KBM-7 (cell line): ENCODE measurements at regions not wholly inside any gene's neighbourhood (a gene's known extent, or its start where the extent isn't known, plus 50 kb on each side); places are given as distances from the start of the nearest gene placed in this dataset.

Experiments used
- DNase-seq: peaks from one replicate; pipeline ENCODE4 v3.0.0-alpha.2; 2015
- in situ Hi-C: fragments of 300-500 bp; cut with MboI; formaldehyde crosslinking; loops from 2 replicates; pipeline ENCODE4 v1.14.3; 2020; ENCODE audit warnings: low sequenced_read_pairs, low pct_unique_long_range_greater_than_20kb, mixed read lengths

- in situ Hi-C loops, result no loop called here
- no peak for DNase-seq
Observed at GRCh38 chr2:94939349-94939748, 68.1 kb downstream of the TEKT4 start.

GRCh38 chr2:94947097-94948016 is 76.1 kb downstream of the TEKT4 start:
- in situ Hi-C loops, result no loop called here
- DNase-seq, result no peak

GRCh38 chr2:94955702-94956101 is 69.8 kb upstream of the MAL start:
- in situ Hi-C loops, result no loop called here
- DNase-seq, result no peak

- in situ Hi-C loops, result no loop called here
- DNase-seq, result peak; percentile 23
Observed at GRCh38 chr2:94956797-94957391, 68.6 kb upstream of the MAL start.

- in situ Hi-C loops, result no loop called here
- no peak for DNase-seq
Observed at GRCh38 chr2:94958245-94958644, 67.3 kb upstream of the MAL start.

GRCh38 chr2:94960266-94960665 is 65.2 kb upstream of the MAL start:
- in situ Hi-C loops, result no loop called here

GRCh38 chr2:94960751-94961150 is 64.8 kb upstream of the MAL start:
- no peak for DNase-seq
- in situ Hi-C loops, result no loop called here

More at GRCh38 chr2:94960266-94960665, 65.2 kb upstream of the MAL start:
- DNase-seq, result no peak

GRCh38 chr2:94964193-94964592 is 61.3 kb upstream of the MAL start:
- no peak for DNase-seq
- in situ Hi-C loops, result no loop called here

DNA sequence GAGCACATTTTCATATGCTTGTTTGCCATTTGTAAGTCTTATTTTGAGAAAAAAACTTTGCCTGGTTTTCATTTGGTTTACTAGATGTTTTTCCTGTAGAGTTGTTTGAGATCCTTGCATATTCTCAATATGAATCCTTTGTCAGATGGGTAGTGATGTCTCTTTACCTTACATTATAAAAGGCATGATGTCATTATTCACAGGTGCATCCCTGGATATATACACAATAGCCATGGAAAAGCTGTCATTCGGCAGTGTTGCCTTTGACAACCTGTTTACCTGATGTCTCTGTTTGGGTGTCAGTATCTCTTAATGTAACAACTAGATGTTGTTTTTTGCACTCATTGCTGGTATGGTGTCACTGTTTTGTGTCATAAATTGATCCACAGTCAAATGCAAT is 58.8 kb upstream of the MAL start:
- no peak for DNase-seq
- in situ Hi-C loops, result no loop called here

- in situ Hi-C loops, result no loop called here
- no peak for DNase-seq
Observed at GRCh38 chr2:94970353-94970752, 55.2 kb upstream of the MAL start.
